ENCODE measurements at regions not wholly inside any gene's neighbourhood (a gene's known extent, or its start where the extent isn't known, plus 50 kb on each side); places are given as distances from the start of the nearest gene placed in this dataset.

DNA sequence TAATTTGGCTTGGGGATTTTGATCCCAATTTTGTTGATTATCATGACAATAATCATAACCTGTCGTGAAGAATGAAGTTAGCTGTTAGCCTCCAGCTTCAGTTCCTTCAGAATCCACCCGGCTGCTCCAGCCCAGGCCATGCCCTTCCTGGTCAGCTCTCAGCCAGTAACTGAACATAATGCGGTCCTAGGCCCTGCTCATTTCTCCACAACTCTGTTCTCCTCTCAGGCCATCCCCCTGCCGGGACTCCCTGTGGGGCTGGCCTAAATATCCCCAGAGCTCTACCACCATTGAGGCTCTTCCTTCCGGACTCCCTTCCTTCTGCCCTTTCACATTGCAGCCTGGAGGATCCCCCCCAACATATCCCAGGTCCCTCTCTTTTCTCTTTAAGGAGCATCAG, 833.4 kb upstream of the GOT2 start:
- TF ChIP-seq POLR2A (IDR thresholded peaks at IDR 0.05) (no peak), EP300 (IDR thresholded peaks at IDR 0.05) (no peak)
- TF ChIP-seq, protein P1, sequence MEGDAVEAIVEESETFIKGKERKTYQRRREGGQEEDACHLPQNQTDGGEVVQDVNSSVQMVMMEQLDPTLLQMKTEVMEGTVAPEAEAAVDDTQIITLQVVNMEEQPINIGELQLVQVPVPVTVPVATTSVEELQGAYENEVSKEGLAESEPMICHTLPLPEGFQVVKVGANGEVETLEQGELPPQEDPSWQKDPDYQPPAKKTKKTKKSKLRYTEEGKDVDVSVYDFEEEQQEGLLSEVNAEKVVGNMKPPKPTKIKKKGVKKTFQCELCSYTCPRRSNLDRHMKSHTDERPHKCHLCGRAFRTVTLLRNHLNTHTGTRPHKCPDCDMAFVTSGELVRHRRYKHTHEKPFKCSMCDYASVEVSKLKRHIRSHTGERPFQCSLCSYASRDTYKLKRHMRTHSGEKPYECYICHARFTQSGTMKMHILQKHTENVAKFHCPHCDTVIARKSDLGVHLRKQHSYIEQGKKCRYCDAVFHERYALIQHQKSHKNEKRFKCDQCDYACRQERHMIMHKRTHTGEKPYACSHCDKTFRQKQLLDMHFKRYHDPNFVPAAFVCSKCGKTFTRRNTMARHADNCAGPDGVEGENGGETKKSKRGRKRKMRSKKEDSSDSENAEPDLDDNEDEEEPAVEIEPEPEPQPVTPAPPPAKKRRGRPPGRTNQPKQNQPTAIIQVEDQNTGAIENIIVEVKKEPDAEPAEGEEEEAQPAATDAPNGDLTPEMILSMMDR (IDR thresholded peaks at IDR 0.05), result no peak

Data from ovary (tissue), 3 donors.